ENCODE measurements at regions not wholly inside any gene's neighbourhood (a gene's known extent, or its start where the extent isn't known, plus 50 kb on each side); places are given as distances from the start of the nearest gene placed in this dataset.
A peak's percentile ranks its signal among the peaks of the same experiment; 100 is the strongest.

GRCh38 chr7:25619381-25619780, 391.1 kb upstream of the NPVF start:
- Histone ChIP-seq H3K27me3 (ENCODE audit: control insufficient read depth, insufficient read depth, low read length) (no peaks in the 10 kb centered on the region), H3K9me3 (ENCODE audit: control insufficient read depth in 2 of 3, insufficient read depth in 1 of 3, low read length in 3 of 3) (peaks cover 0 to 2% (median 0%) of the 10 kb centered on the region in 3 donors), H3K36me3 (ENCODE audit: control insufficient read depth in 2 of 3, insufficient read depth in 3 of 3, low read length in 3 of 3) (no peaks in the 10 kb centered on the region), H3K4me1 (ENCODE audit: control insufficient read depth in 2 of 3, insufficient read depth in 2 of 3, low read depth in 1 of 3, low read length in 3 of 3) (peaks cover 0 to 4% (median 0%) of the 10 kb centered on the region in 3 donors), H3K4me3 (ENCODE audit: low read length in 3 of 3) (no peak overlapping the region), H3K9ac (ENCODE audit: low read length in 3 of 3) (no peak overlapping the region), H3K27ac (ENCODE audit: low read depth in 2 of 2, low read length in 2 of 2) (peak overlapping the region in 1 of 2 donors; percentile 57)
- no peak for DNase-seq
- no peak for FAIRE-seq
- intact Hi-C loops (cut with DNase I) = no loop called here
- no peak for TF ChIP-seq CTCF (IDR thresholded peaks at IDR 0.05; ENCODE audit: borderline replicate concordance, extremely low read depth, insufficient read depth)

- Histone ChIP-seq H3K4me1 (ENCODE audit: control insufficient read depth in 2 of 3, insufficient read depth in 2 of 3, low read depth in 1 of 3, low read length in 3 of 3) (peaks cover 0 to 4% (median 3%) of the 10 kb centered on the region in 3 donors), H3K36me3 (ENCODE audit: control insufficient read depth in 2 of 3, insufficient read depth in 3 of 3, low read length in 3 of 3) (no peaks in the 10 kb centered on the region), H3K27me3 (ENCODE audit: control insufficient read depth, insufficient read depth, low read length) (no peaks in the 10 kb centered on the region), H3K9me3 (ENCODE audit: control insufficient read depth in 2 of 3, insufficient read depth in 1 of 3, low read length in 3 of 3) (peaks cover 0 to 2% (median 0%) of the 10 kb centered on the region in 3 donors), H3K9ac (ENCODE audit: low read length in 3 of 3) (no peak overlapping the region), H3K27ac (ENCODE audit: low read depth in 2 of 2, low read length in 2 of 2) (peak overlapping the region; percentile 67 to 70), H3K4me3 (ENCODE audit: low read length in 3 of 3) (no peak overlapping the region)
- FAIRE-seq (no peak), DNase-seq (peak in 1 of 5 donors; percentile 77)
- TF ChIP-seq CTCF (IDR thresholded peaks at IDR 0.05; ENCODE audit: borderline replicate concordance, extremely low read depth, insufficient read depth) = no peak
- intact Hi-C loops (cut with DNase I) = no loop called here
These were observed 391.9 kb upstream of the NPVF start for GRCh38 chr7:25619963-25620799.

- no peak for TF ChIP-seq CTCF (IDR thresholded peaks at IDR 0.05; ENCODE audit: borderline replicate concordance, extremely low read depth, insufficient read depth)
- H3K9ac ChIP-seq (ENCODE audit: low read length in 3 of 3) = no peak overlapping the region
- H3K4me1 ChIP-seq (ENCODE audit: control insufficient read depth in 2 of 3, insufficient read depth in 2 of 3, low read depth in 1 of 3, low read length in 3 of 3) = peaks cover 0 to 4% (median 3%) of the 10 kb centered on the region in 3 donors
- FAIRE-seq (no peak), DNase-seq (no peak)
- intact Hi-C loops (cut with DNase I) = no loop called here
- no peaks in the 10 kb centered on the region for H3K27me3 ChIP-seq (ENCODE audit: control insufficient read depth, insufficient read depth, low read length)
- H3K27ac ChIP-seq (ENCODE audit: low read depth in 2 of 2, low read length in 2 of 2) = no peak overlapping the region
- H3K4me3 ChIP-seq (ENCODE audit: low read length in 3 of 3) = no peak overlapping the region
- H3K36me3 ChIP-seq (ENCODE audit: control insufficient read depth in 2 of 3, insufficient read depth in 3 of 3, low read length in 3 of 3) = no peaks in the 10 kb centered on the region
- peaks cover 0 to 2% (median 0%) of the 10 kb centered on the region in 3 donors for H3K9me3 ChIP-seq (ENCODE audit: control insufficient read depth in 2 of 3, insufficient read depth in 1 of 3, low read length in 3 of 3)
These were observed 393.7 kb upstream of the NPVF start for GRCh38 chr7:25621993-25622392.

Data from kidney (tissue), 13 donors.